ENCODE measurements at regions not wholly inside any gene's neighbourhood (a gene's known extent, or its start where the extent isn't known, plus 50 kb on each side); places are given as distances from the start of the nearest gene placed in this dataset.
"Not testable (repeated sequence)": the region's sequence is repeated elsewhere in the genome, so short reads cannot be mapped to it uniquely, and the experiment has no call there.

GRCh38 chr4:174183259-174183658, 100.2 kb downstream of the FBXO8 start:
- DNase-seq: no peak

- DNase-seq: no peak
Measured at GRCh38 chr4:174181827-174182226, 101.6 kb downstream of the FBXO8 start.

GRCh38 chr4:174177536-174177935, 105.9 kb downstream of the FBXO8 start:
- DNase-seq: no peak

- DNase-seq: not testable (repeated sequence)
Measured at GRCh38 chr4:174175836-174176235, 107.6 kb downstream of the FBXO8 start.

GRCh38 chr4:174173360-174173759, 110.1 kb downstream of the FBXO8 start:
- DNase-seq: no peak

- DNase-seq: no peak
Measured at GRCh38 chr4:174172274-174172673, 111.2 kb downstream of the FBXO8 start.

GRCh38 chr4:174170906-174171305, 112.6 kb downstream of the FBXO8 start:
- DNase-seq: no peak

GRCh38 chr4:174170091-174170490, 113.4 kb downstream of the FBXO8 start:
- no peak for DNase-seq

- no peak for DNase-seq
Measured at GRCh38 chr4:174157106-174157607, 126.3 kb downstream of the FBXO8 start.

- no peak for DNase-seq
Measured at GRCh38 chr4:174156239-174156826, 127.1 kb downstream of the FBXO8 start.

GRCh38 chr4:174154215-174154854, 129.1 kb downstream of the FBXO8 start:
- no peak for DNase-seq

GRCh38 chr4:174152717-174153466, 130.6 kb downstream of the FBXO8 start:
- no peak for DNase-seq

- no peak for DNase-seq
Measured at GRCh38 chr4:174147863-174148262, 135.6 kb downstream of the FBXO8 start.

GRCh38 chr4:174144106-174144505, 139.4 kb downstream of the FBXO8 start:
- DNase-seq: no peak

GRCh38 chr4:174141876-174142275, 141.6 kb downstream of the FBXO8 start:
- no peak for DNase-seq

GRCh38 chr4:174138616-174139015, 144.9 kb downstream of the FBXO8 start:
- no peak for DNase-seq

- no peak for DNase-seq
Measured at GRCh38 chr4:174137698-174138097, 145.8 kb downstream of the FBXO8 start.

- DNase-seq: no peak
Measured at GRCh38 chr4:174135936-174136406, 147.5 kb downstream of the FBXO8 start.

GRCh38 chr4:174135530-174135929, 147.9 kb downstream of the FBXO8 start:
- no peak for DNase-seq

- DNase-seq: no peak
Measured at GRCh38 chr4:174134361-174134760, 149.1 kb downstream of the FBXO8 start.

GRCh38 chr4:174133551-174133950, 149.9 kb downstream of the FBXO8 start:
- no peak for DNase-seq

- DNase-seq: no peak
Measured at GRCh38 chr4:174131901-174132300, 151.6 kb downstream of the FBXO8 start.

GRCh38 chr4:174122705-174123104, 160.8 kb downstream of the FBXO8 start:
- no peak for DNase-seq

Measured in activated T-cell treated with anti-CD3 and anti-CD28 coated beads, Interleukin-2, amount 50 U/mL, for 48 hours (primary cell).